GM12878 (cell line): ENCODE measurements at regions not wholly inside any gene's neighbourhood (a gene's known extent, or its start where the extent isn't known, plus 50 kb on each side); places are given as distances from the start of the nearest gene placed in this dataset.

ENCODE experiments used
- CREB1 ChIP-seq: IDR thresholded peaks from 2 replicates; pipeline ENCODE4 v1.6.1; 2012; ENCODE audit warnings: low read depth, mild to moderate bottlenecking, inconsistent platforms
- CTCF ChIP-seq, 3 experiments: IDR thresholded peaks in 2 of 3; conservative IDR thresholded peaks in 1 of 3; 2 replicates each; pipeline ENCODE4 v1.5.1; 2011; ENCODE audit warnings: low read depth in 3 of 3, low read length in 3 of 3, mild to moderate bottlenecking in 3 of 3, control low read depth in 2 of 3, moderate library complexity in 2 of 3, inconsistent platforms in 1 of 3, mixed read lengths in 1 of 3; ENCODE audit not compliant: control insufficient read depth in 2 of 3, insufficient read depth in 1 of 3; ENCODE audit errors: extremely low read depth in 1 of 3
- E2F4 ChIP-seq: IDR thresholded peaks from 2 replicates; pipeline ENCODE4 v1.6.1; 2012; ENCODE audit warnings: low read depth, low read length, improper control_type of control experiment
- FOXK2 ChIP-seq: fragments of 450-650 bp; IDR thresholded peaks from 2 replicates; pipeline ENCODE4 v1.6.1; 2017; ENCODE audit warnings: mild to moderate bottlenecking, moderate library complexity
- FOXM1 ChIP-seq: IDR thresholded peaks from 2 replicates; pipeline ENCODE4 v1.6.1; 2012; ENCODE audit warnings: low read depth, mild to moderate bottlenecking, inconsistent platforms, low read length, moderate library complexity
- MXI1 ChIP-seq: fragments of 150-350 bp; IDR thresholded peaks from 2 replicates; pipeline ENCODE4 v1.6.1; 2011; ENCODE audit warnings: low read depth, mild to moderate bottlenecking, inconsistent platforms, low read length, improper control_type of control experiment
- POLR2A ChIP-seq: IDR thresholded peaks from 2 replicates; pipeline ENCODE4 v1.6.1; 2011; ENCODE audit warnings: low read depth, mild to moderate bottlenecking, low read length
- PRDM15 ChIP-seq: fragments of 450-650 bp; formaldehyde crosslinking; IDR thresholded peaks from 2 replicates; pipeline ENCODE4 v1.4.0; 2020; ENCODE audit warnings: mild to moderate bottlenecking, moderate library complexity
- SMAD5 ChIP-seq: IDR thresholded peaks from 2 replicates; pipeline ENCODE4 v1.6.1; 2016; ENCODE audit warnings: antibody characterized with exemption, low read depth
- SP1 ChIP-seq: IDR thresholded peaks from one replicate; pipeline ENCODE4 v1.6.1; 2011; ENCODE audit warnings: low read depth, low read length
- ZBTB33 ChIP-seq: fragments of 450-650 bp; IDR thresholded peaks from 2 replicates; pipeline ENCODE4 v1.6.1; 2017; ENCODE audit warnings: mild to moderate bottlenecking

- no peak for TF ChIP-seq CTCF (IDR thresholded peaks at IDR 0.05 in 2 of 3, conservative IDR thresholded peaks at IDR 0.05 in 1 of 3; ENCODE audit: control insufficient read depth in 2 of 3, extremely low read depth in 1 of 3, insufficient read depth in 1 of 3, low read depth in 3 of 3, low read length in 3 of 3)
- TF ChIP-seq POLR2A = no peak
- no peak for TF ChIP-seq SP1
- TF ChIP-seq CREB1 = no peak
- no peak for TF ChIP-seq SMAD5
- TF ChIP-seq MXI1 = no peak
- TF ChIP-seq E2F4 = no peak
- TF ChIP-seq PRDM15 (CRISPR knock-in tag) = no peak
- no peak for TF ChIP-seq ZBTB33
- TF ChIP-seq FOXM1 = no peak
- TF ChIP-seq FOXK2 = no peak
These were observed 2595.9 kb downstream of the PCDH7 start for GRCh38 chr4:33316033-33316432.
